GM20000 (cell line): ENCODE measurements at regions not wholly inside any gene's neighbourhood (a gene's known extent, or its start where the extent isn't known, plus 50 kb on each side); places are given as distances from the start of the nearest gene placed in this dataset.

ENCODE experiments used
- DNase-seq: peaks from one replicate; pipeline ENCODE4 v3.0.0; 2012; ENCODE audit warnings: low spot score
- CTCF ChIP-seq: IDR thresholded peaks from 2 replicates; pipeline ENCODE4 v1.5.1; 2012; ENCODE audit warnings: mild to moderate bottlenecking, control low read depth; ENCODE audit errors: extremely low read depth, missing control alignments

- no peak for DNase-seq
- TF ChIP-seq CTCF: no peak
Observed at GRCh38 chr3:18159681-18160080, 265.5 kb downstream of the SATB1 start.

- DNase-seq: no peak
- no peak for TF ChIP-seq CTCF
Observed at GRCh38 chr3:18153571-18154173, 271.5 kb downstream of the SATB1 start.

- TF ChIP-seq CTCF: no peak
- no peak for DNase-seq
Observed at GRCh38 chr3:18151199-18151598, 273.9 kb downstream of the SATB1 start.

- no peak for DNase-seq
- no peak for TF ChIP-seq CTCF
Observed at GRCh38 chr3:18149935-18150334, 275.2 kb downstream of the SATB1 start.

- DNase-seq: no peak
- no peak for TF ChIP-seq CTCF
Observed at GRCh38 chr3:18149386-18149785, 275.8 kb downstream of the SATB1 start.

GRCh38 chr3:18144571-18144970, 280.6 kb downstream of the SATB1 start:
- TF ChIP-seq CTCF: no peak
- DNase-seq: no peak

GRCh38 chr3:18143258-18143780, 281.8 kb downstream of the SATB1 start:
- TF ChIP-seq CTCF: no peak
- DNase-seq: no peak
